UCSD-AML1 (cell line): ENCODE measurements at regions not wholly inside any gene's neighbourhood (a gene's known extent, or its start where the extent isn't known, plus 50 kb on each side); places are given as distances from the start of the nearest gene placed in this dataset.
"Not testable (repeated sequence)": the region's sequence is repeated elsewhere in the genome, so short reads cannot be mapped to it uniquely, and the experiment has no call there.

ENCODE experiments used
- DNase-seq: peaks from one replicate; lab custom pipeline; 2025; ENCODE audit not compliant: unreplicated experiment; lab: John Stamatoyannopoulos, UW

- no peak for DNase-seq
These were observed 567.3 kb upstream of the KLF4 start for GRCh38 chr9:108056805-108057386.

GRCh38 chr9:108056084-108056804 is 566.7 kb upstream of the KLF4 start:
- no peak for DNase-seq

- no peak for DNase-seq
These were observed 564.6 kb upstream of the KLF4 start for GRCh38 chr9:108054131-108054630.

GRCh38 chr9:108053555-108054061 is 564.0 kb upstream of the KLF4 start:
- DNase-seq, result no peak

- no peak for DNase-seq
These were observed 563.0 kb upstream of the KLF4 start for GRCh38 chr9:108052431-108053080.

GRCh38 chr9:108050894-108051293 is 561.3 kb upstream of the KLF4 start:
- DNase-seq, result no peak

GRCh38 chr9:108049671-108050494 is 560.3 kb upstream of the KLF4 start:
- no peak for DNase-seq

- no peak for DNase-seq
These were observed 559.5 kb upstream of the KLF4 start for GRCh38 chr9:108049026-108049607.

GRCh38 chr9:108048406-108049025 is 558.9 kb upstream of the KLF4 start:
- no peak for DNase-seq

GRCh38 chr9:108047777-108048176 is 558.2 kb upstream of the KLF4 start:
- DNase-seq, result not testable (repeated sequence)

- no peak for DNase-seq
These were observed 557.7 kb upstream of the KLF4 start for GRCh38 chr9:108047264-108047663.

GRCh38 chr9:108045851-108046250 is 556.3 kb upstream of the KLF4 start:
- DNase-seq, result no peak

GRCh38 chr9:108043585-108043984 is 554.0 kb upstream of the KLF4 start:
- DNase-seq, result no peak

GRCh38 chr9:108041551-108041950 is 552.0 kb upstream of the KLF4 start:
- DNase-seq, result no peak

GRCh38 chr9:108040783-108041182 is 551.2 kb upstream of the KLF4 start:
- DNase-seq, result no peak

- DNase-seq, result no peak
These were observed 549.9 kb upstream of the KLF4 start for GRCh38 chr9:108039493-108039892.

GRCh38 chr9:108039012-108039411 is 549.4 kb upstream of the KLF4 start:
- no peak for DNase-seq

- no peak for DNase-seq
These were observed 545.9 kb upstream of the KLF4 start for GRCh38 chr9:108035487-108035886.

- DNase-seq, result no peak
These were observed 544.7 kb upstream of the KLF4 start for GRCh38 chr9:108033976-108034964.
